ENCODE measurements at regions not wholly inside any gene's neighbourhood (a gene's known extent, or its start where the extent isn't known, plus 50 kb on each side); places are given as distances from the start of the nearest gene placed in this dataset.

- no peak for DNase-seq
- no peak overlapping the region for H3K4me3 ChIP-seq (ENCODE audit: low read depth, low read length)
- H3K27ac ChIP-seq: no peak overlapping the region
- H3K36me3 ChIP-seq: no peaks in the 10 kb centered on the region
- peaks cover 3% of the 10 kb centered on the region for H3K9me3 ChIP-seq (ENCODE audit: severe bottlenecking)
- no peaks in the 10 kb centered on the region for H3K27me3 ChIP-seq (ENCODE audit: insufficient read depth, low read depth, severe bottlenecking)
- no peak for TF ChIP-seq CTCF (IDR thresholded peaks at IDR 0.05; ENCODE audit: low read depth, low read length)
These were observed 411.5 kb downstream of the NFIB start for GRCh38 chr9:13902286-13903066.

GRCh38 chr9:13901176-13901575 is 412.8 kb downstream of the NFIB start:
- Histone ChIP-seq H3K9me3 (ENCODE audit: severe bottlenecking) (no peaks in the 10 kb centered on the region), H3K27me3 (ENCODE audit: insufficient read depth, low read depth, severe bottlenecking) (no peaks in the 10 kb centered on the region), H3K27ac (no peak overlapping the region), H3K36me3 (no peaks in the 10 kb centered on the region), H3K4me3 (ENCODE audit: low read depth, low read length) (no peak overlapping the region)
- no peak for TF ChIP-seq CTCF (IDR thresholded peaks at IDR 0.05; ENCODE audit: low read depth, low read length)
- no peak for DNase-seq

GRCh38 chr9:13900449-13900848 is 413.5 kb downstream of the NFIB start:
- no peak overlapping the region for H3K4me3 ChIP-seq (ENCODE audit: low read depth, low read length)
- H3K27ac ChIP-seq: no peak overlapping the region
- no peaks in the 10 kb centered on the region for H3K9me3 ChIP-seq (ENCODE audit: severe bottlenecking)
- TF ChIP-seq CTCF (IDR thresholded peaks at IDR 0.05; ENCODE audit: low read depth, low read length): no peak
- no peaks in the 10 kb centered on the region for H3K36me3 ChIP-seq
- H3K27me3 ChIP-seq (ENCODE audit: insufficient read depth, low read depth, severe bottlenecking): no peaks in the 10 kb centered on the region
- no peak for DNase-seq

- no peaks in the 10 kb centered on the region for H3K9me3 ChIP-seq (ENCODE audit: severe bottlenecking)
- no peak overlapping the region for H3K27ac ChIP-seq
- DNase-seq: peak; percentile 60
- no peak overlapping the region for H3K4me3 ChIP-seq (ENCODE audit: low read depth, low read length)
- H3K36me3 ChIP-seq: no peaks in the 10 kb centered on the region
- no peaks in the 10 kb centered on the region for H3K27me3 ChIP-seq (ENCODE audit: insufficient read depth, low read depth, severe bottlenecking)
- no peak for TF ChIP-seq CTCF (IDR thresholded peaks at IDR 0.05; ENCODE audit: low read depth, low read length)
These were observed 414.0 kb downstream of the NFIB start for GRCh38 chr9:13899924-13900323.

- Histone ChIP-seq H3K27ac (no peak overlapping the region), H3K36me3 (no peaks in the 10 kb centered on the region), H3K27me3 (ENCODE audit: insufficient read depth, low read depth, severe bottlenecking) (no peaks in the 10 kb centered on the region), H3K9me3 (ENCODE audit: severe bottlenecking) (no peaks in the 10 kb centered on the region), H3K4me3 (ENCODE audit: low read depth, low read length) (no peak overlapping the region)
- no peak for DNase-seq
- TF ChIP-seq CTCF (IDR thresholded peaks at IDR 0.05; ENCODE audit: low read depth, low read length): no peak
These were observed 415.0 kb downstream of the NFIB start for GRCh38 chr9:13898957-13899356.
